Vagina (tissue), 2 donors: ENCODE measurements at regions not wholly inside any gene's neighbourhood (a gene's known extent, or its start where the extent isn't known, plus 50 kb on each side); places are given as distances from the start of the nearest gene placed in this dataset.

ENCODE experiments used
- POLR2A ChIP-seq, 2 donors: fragments of 450-650 bp; IDR thresholded peaks; one replicate each; pipeline ENCODE4 v1.6.1; 2017; ENCODE audit warnings: antibody characterized with exemption in 2 of 2, mild to moderate bottlenecking in 2 of 2, moderate library complexity in 2 of 2
- POLR2AphosphoS5 ChIP-seq, 2 donors: sonication (generic); formaldehyde crosslinking; IDR thresholded peaks; one replicate each; pipeline ENCODE4 v1.9.0; 2017; ENCODE audit warnings: antibody characterized with exemption in 2 of 2, mild to moderate bottlenecking in 2 of 2, low read depth in 1 of 2; ENCODE audit not compliant: insufficient read depth in 1 of 2
- TF ChIP-seq, protein P1 (sequence below), 3 experiments: fragments of 450-650 bp in 2 of 3; fragments of 200-600 bp in 1 of 3; sonication (generic) in 1 of 3; IDR thresholded peaks; one replicate each; pipeline ENCODE4 v1.5.1; 2017 to 2019; ENCODE audit warnings: antibody characterized with exemption in 3 of 3, mild to moderate bottlenecking in 2 of 3, moderate library complexity in 2 of 3

DNA sequence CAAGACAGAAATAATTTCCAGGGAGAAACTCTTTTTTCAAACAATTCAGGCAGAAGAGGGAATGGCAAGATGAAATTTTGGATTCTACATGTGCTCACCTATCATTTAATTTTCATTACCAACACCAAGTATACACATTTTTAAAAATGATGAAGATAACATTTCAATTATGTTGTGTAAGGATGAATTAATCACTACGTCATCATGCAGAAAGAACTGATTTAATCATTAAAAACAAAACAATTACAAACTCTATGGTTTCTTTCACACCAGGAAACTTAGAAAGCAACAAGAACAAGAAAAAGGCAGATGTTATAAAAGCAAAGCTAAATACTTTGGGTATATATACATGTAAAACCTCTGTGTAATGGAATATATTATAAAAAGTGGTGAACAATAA is 668.5 kb downstream of the NCAM2 start:
- TF ChIP-seq, protein P1, sequence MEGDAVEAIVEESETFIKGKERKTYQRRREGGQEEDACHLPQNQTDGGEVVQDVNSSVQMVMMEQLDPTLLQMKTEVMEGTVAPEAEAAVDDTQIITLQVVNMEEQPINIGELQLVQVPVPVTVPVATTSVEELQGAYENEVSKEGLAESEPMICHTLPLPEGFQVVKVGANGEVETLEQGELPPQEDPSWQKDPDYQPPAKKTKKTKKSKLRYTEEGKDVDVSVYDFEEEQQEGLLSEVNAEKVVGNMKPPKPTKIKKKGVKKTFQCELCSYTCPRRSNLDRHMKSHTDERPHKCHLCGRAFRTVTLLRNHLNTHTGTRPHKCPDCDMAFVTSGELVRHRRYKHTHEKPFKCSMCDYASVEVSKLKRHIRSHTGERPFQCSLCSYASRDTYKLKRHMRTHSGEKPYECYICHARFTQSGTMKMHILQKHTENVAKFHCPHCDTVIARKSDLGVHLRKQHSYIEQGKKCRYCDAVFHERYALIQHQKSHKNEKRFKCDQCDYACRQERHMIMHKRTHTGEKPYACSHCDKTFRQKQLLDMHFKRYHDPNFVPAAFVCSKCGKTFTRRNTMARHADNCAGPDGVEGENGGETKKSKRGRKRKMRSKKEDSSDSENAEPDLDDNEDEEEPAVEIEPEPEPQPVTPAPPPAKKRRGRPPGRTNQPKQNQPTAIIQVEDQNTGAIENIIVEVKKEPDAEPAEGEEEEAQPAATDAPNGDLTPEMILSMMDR (IDR thresholded peaks at IDR 0.05): no peak
- TF ChIP-seq POLR2AphosphoS5 (IDR thresholded peaks at IDR 0.05; ENCODE audit: insufficient read depth in 1 of 2, low read depth in 1 of 2): no peak
- no peak for TF ChIP-seq POLR2A (IDR thresholded peaks at IDR 0.05)
